ENCODE measurements at regions not wholly inside any gene's neighbourhood (a gene's known extent, or its start where the extent isn't known, plus 50 kb on each side); places are given as distances from the start of the nearest gene placed in this dataset.

- DNase-seq (ENCODE audit: low spot score): no peak
- intact Hi-C loops (cut with DNase I): no loop called here
These were observed 69.4 kb upstream of the ACTBL2 start for GRCh38 chr5:57552033-57552432.

GRCh38 chr5:57551251-57551650, 68.6 kb upstream of the ACTBL2 start:
- intact Hi-C loops (cut with DNase I): no loop called here
- no peak for DNase-seq (ENCODE audit: low spot score)

GRCh38 chr5:57550132-57550531, 67.5 kb upstream of the ACTBL2 start:
- intact Hi-C loops (cut with DNase I): no loop called here
- no peak for DNase-seq (ENCODE audit: low spot score)

- no peak for DNase-seq (ENCODE audit: low spot score)
- intact Hi-C loops (cut with DNase I): no loop called here
These were observed 67.0 kb upstream of the ACTBL2 start for GRCh38 chr5:57549566-57549965.

GRCh38 chr5:57540823-57541222, 58.2 kb upstream of the ACTBL2 start:
- no peak for DNase-seq (ENCODE audit: low spot score)
- intact Hi-C loops (cut with DNase I): no loop called here

GRCh38 chr5:57539281-57539701, 56.7 kb upstream of the ACTBL2 start:
- DNase-seq (ENCODE audit: low spot score): no peak
- intact Hi-C loops (cut with DNase I): no loop called here

- DNase-seq (ENCODE audit: low spot score): no peak
- intact Hi-C loops (cut with DNase I): no loop called here
These were observed 55.8 kb upstream of the ACTBL2 start for GRCh38 chr5:57538341-57538955.

GRCh38 chr5:57537811-57538210, 55.2 kb upstream of the ACTBL2 start:
- intact Hi-C loops (cut with DNase I): no loop called here
- DNase-seq (ENCODE audit: low spot score): no peak

- intact Hi-C loops (cut with DNase I): no loop called here
- DNase-seq (ENCODE audit: low spot score): no peak
These were observed 50.2 kb upstream of the ACTBL2 start for GRCh38 chr5:57532513-57533497.

Data from posterior vena cava (tissue), 2 donors.